ENCODE measurements at regions not wholly inside any gene's neighbourhood (a gene's known extent, or its start where the extent isn't known, plus 50 kb on each side); places are given as distances from the start of the nearest gene placed in this dataset.

DNA sequence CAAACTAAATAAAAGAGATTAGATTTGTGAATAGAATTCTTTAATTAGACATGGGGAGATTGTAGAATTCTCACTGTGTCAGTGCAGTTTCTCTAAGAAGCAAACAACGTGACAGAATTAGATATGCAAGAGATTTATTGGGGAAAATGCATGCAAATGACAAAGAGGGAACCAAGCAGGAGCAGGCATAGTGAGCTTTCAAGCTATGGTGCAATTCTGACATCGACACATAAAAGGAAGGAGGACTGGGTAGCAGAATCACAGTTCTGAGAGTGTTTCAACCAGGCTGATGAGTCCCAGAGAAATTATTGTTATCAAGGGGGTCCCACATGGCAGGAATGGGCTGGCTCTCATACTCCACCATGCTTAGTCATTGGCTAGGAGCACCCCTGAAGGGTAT lies 338.4 kb downstream of the FIGN start:
- H3K36me3 ChIP-seq (ENCODE audit: low read length), result no peaks in the 10 kb centered on the region
- no peak overlapping the region for H2AFZ ChIP-seq (ENCODE audit: low read depth, low read length, severe bottlenecking)
- H3K4me3 ChIP-seq (ENCODE audit: insufficient read depth, low read length, poor library complexity, severe bottlenecking), result no peak overlapping the region
- no peak overlapping the region for H3K9ac ChIP-seq (ENCODE audit: low read length)
- no peaks in the 10 kb centered on the region for H3F3A ChIP-seq (ENCODE audit: insufficient read depth)
- H3K27ac ChIP-seq (ENCODE audit: low read depth, low read length), result no peak overlapping the region
- no peaks in the 10 kb centered on the region for H3K9me2 ChIP-seq (replicated peaks; ENCODE audit: insufficient read depth, low read length)
- no peaks in the 10 kb centered on the region for H3K27me3 ChIP-seq (ENCODE audit: low read length)
- TF ChIP-seq EZH2phosphoT487 (conservative IDR thresholded peaks at IDR 0.05; ENCODE audit: low read length), result no peak
- TF ChIP-seq, protein P1, sequence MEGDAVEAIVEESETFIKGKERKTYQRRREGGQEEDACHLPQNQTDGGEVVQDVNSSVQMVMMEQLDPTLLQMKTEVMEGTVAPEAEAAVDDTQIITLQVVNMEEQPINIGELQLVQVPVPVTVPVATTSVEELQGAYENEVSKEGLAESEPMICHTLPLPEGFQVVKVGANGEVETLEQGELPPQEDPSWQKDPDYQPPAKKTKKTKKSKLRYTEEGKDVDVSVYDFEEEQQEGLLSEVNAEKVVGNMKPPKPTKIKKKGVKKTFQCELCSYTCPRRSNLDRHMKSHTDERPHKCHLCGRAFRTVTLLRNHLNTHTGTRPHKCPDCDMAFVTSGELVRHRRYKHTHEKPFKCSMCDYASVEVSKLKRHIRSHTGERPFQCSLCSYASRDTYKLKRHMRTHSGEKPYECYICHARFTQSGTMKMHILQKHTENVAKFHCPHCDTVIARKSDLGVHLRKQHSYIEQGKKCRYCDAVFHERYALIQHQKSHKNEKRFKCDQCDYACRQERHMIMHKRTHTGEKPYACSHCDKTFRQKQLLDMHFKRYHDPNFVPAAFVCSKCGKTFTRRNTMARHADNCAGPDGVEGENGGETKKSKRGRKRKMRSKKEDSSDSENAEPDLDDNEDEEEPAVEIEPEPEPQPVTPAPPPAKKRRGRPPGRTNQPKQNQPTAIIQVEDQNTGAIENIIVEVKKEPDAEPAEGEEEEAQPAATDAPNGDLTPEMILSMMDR (IDR thresholded peaks at IDR 0.05; ENCODE audit: insufficient read depth, low read length, poor library complexity, severe bottlenecking), result no peak
- H3K79me2 ChIP-seq (ENCODE audit: insufficient read depth, low read length), result no peaks in the 10 kb centered on the region
- no peaks in the 10 kb centered on the region for H3K9me3 ChIP-seq (ENCODE audit: insufficient read depth, low read length)
- no peaks in the 10 kb centered on the region for H4K20me1 ChIP-seq (ENCODE audit: low read depth, low read length)
- H3K4me2 ChIP-seq (ENCODE audit: low read depth, low read length, poor library complexity, severe bottlenecking), result no peak overlapping the region

DNA sequence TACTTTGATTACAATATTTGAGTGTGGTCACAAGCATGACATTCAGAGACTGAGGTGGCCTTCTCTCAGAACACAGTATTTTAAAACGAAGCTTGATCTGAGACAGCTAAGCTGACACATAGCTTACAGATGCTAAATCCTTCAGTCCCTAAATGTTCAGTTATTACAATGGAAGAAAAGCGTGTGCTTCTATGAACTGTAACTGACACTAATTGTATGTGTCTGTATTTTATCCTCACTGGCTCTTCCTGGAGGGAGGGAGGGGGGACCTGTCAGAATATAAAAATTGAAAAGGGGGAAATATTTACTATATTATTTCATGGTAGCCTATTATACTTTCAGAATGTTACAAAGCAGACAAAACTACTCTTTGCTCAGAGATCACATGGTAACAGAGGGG lies 340.2 kb downstream of the FIGN start:
- Histone ChIP-seq H3K79me2 (ENCODE audit: insufficient read depth, low read length) (no peaks in the 10 kb centered on the region), H3K4me3 (ENCODE audit: insufficient read depth, low read length, poor library complexity, severe bottlenecking) (no peak overlapping the region), H3K27ac (ENCODE audit: low read depth, low read length) (no peak overlapping the region), H3K27me3 (ENCODE audit: low read length) (no peaks in the 10 kb centered on the region), H3K36me3 (ENCODE audit: low read length) (no peaks in the 10 kb centered on the region), H3K9me3 (ENCODE audit: insufficient read depth, low read length) (no peaks in the 10 kb centered on the region), H3K4me2 (ENCODE audit: low read depth, low read length, poor library complexity, severe bottlenecking) (no peak overlapping the region), H3F3A (ENCODE audit: insufficient read depth) (no peaks in the 10 kb centered on the region), H3K9me2 (replicated peaks; ENCODE audit: insufficient read depth, low read length) (no peaks in the 10 kb centered on the region), H3K9ac (ENCODE audit: low read length) (no peak overlapping the region), H4K20me1 (ENCODE audit: low read depth, low read length) (no peaks in the 10 kb centered on the region), H2AFZ (ENCODE audit: low read depth, low read length, severe bottlenecking) (no peak overlapping the region)
- TF ChIP-seq, protein P1 (IDR thresholded peaks at IDR 0.05; ENCODE audit: insufficient read depth, low read length, poor library complexity, severe bottlenecking), result no peak
- TF ChIP-seq EZH2phosphoT487 (conservative IDR thresholded peaks at IDR 0.05; ENCODE audit: low read length), result no peak

DNA sequence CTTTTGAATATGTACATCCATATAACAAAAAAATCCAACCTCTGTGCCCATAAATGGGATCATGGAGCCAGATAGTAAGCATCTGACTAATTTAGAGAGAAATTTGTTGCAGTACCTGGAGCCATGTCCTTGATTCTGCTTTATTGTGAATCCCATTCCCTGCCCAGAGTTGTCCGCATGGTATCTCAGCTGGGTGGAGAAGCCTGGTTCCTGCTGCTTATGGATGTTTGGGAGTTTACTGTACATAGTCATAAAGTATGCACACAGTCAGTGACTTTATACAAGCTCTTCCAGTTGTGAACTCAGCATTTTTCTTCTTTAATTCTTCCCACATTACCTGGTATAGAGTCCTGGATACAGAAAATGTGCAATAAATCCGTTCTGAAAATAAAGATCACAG lies 346.0 kb downstream of the FIGN start:
- no peak for TF ChIP-seq EZH2phosphoT487 (conservative IDR thresholded peaks at IDR 0.05; ENCODE audit: low read length)
- TF ChIP-seq, protein P1 (IDR thresholded peaks at IDR 0.05; ENCODE audit: insufficient read depth, low read length, poor library complexity, severe bottlenecking), result no peak
- H3K9me3 ChIP-seq (ENCODE audit: insufficient read depth, low read length), result no peaks in the 10 kb centered on the region
- no peak overlapping the region for H3K4me3 ChIP-seq (ENCODE audit: insufficient read depth, low read length, poor library complexity, severe bottlenecking)
- no peaks in the 10 kb centered on the region for H3K9me2 ChIP-seq (replicated peaks; ENCODE audit: insufficient read depth, low read length)
- H3K4me2 ChIP-seq (ENCODE audit: low read depth, low read length, poor library complexity, severe bottlenecking), result no peak overlapping the region
- H3F3A ChIP-seq (ENCODE audit: insufficient read depth), result no peaks in the 10 kb centered on the region
- no peaks in the 10 kb centered on the region for H4K20me1 ChIP-seq (ENCODE audit: low read depth, low read length)
- no peaks in the 10 kb centered on the region for H3K79me2 ChIP-seq (ENCODE audit: insufficient read depth, low read length)
- H3K27me3 ChIP-seq (ENCODE audit: low read length), result no peaks in the 10 kb centered on the region
- no peak overlapping the region for H3K27ac ChIP-seq (ENCODE audit: low read depth, low read length)
- H3K36me3 ChIP-seq (ENCODE audit: low read length), result no peaks in the 10 kb centered on the region
- H3K9ac ChIP-seq (ENCODE audit: low read length), result no peak overlapping the region
- no peak overlapping the region for H2AFZ ChIP-seq (ENCODE audit: low read depth, low read length, severe bottlenecking)
